ENCODE measurements at regions not wholly inside any gene's neighbourhood (a gene's known extent, or its start where the extent isn't known, plus 50 kb on each side); places are given as distances from the start of the nearest gene placed in this dataset.

GRCh38 chr2:238596571-238597551, 170.1 kb downstream of the ASB1 start:
- peaks cover 4 to 11% of the 10 kb centered on the region in 2 donors for H3K4me1 ChIP-seq (ENCODE audit: control insufficient read depth in 1 of 2, insufficient read depth in 2 of 2, low read length in 2 of 2)
- H3K9me3 ChIP-seq (ENCODE audit: control insufficient read depth in 1 of 2, low read length in 2 of 2) = no peaks in the 10 kb centered on the region
- H3K27ac ChIP-seq (ENCODE audit: low read length) = peak overlapping the region; percentile 18
- H3K36me3 ChIP-seq (ENCODE audit: control insufficient read depth in 1 of 2, insufficient read depth in 2 of 2, low read length in 2 of 2) = no peaks in the 10 kb centered on the region
- H3K4me3 ChIP-seq (ENCODE audit: low read depth in 1 of 2, low read length in 2 of 2) = no peak overlapping the region
- no peaks in the 10 kb centered on the region for H3K27me3 ChIP-seq (ENCODE audit: low read depth, low read length)

- H3K27ac ChIP-seq (ENCODE audit: low read length) = no peak overlapping the region
- H3K4me1 ChIP-seq (ENCODE audit: control insufficient read depth in 1 of 2, insufficient read depth in 2 of 2, low read length in 2 of 2) = peaks cover 4 to 20% of the 10 kb centered on the region in 2 donors
Observed at GRCh38 chr2:238597638-238598528, 171.2 kb downstream of the ASB1 start.

GRCh38 chr2:238598802-238599530, 172.2 kb downstream of the ASB1 start:
- Histone ChIP-seq H3K27ac (ENCODE audit: low read length) (no peak overlapping the region), H3K27me3 (ENCODE audit: low read depth, low read length) (no peaks in the 10 kb centered on the region), H3K36me3 (ENCODE audit: control insufficient read depth in 1 of 2, insufficient read depth in 2 of 2, low read length in 2 of 2) (no peaks in the 10 kb centered on the region), H3K4me3 (ENCODE audit: low read depth in 1 of 2, low read length in 2 of 2) (no peak overlapping the region), H3K4me1 (ENCODE audit: control insufficient read depth in 1 of 2, insufficient read depth in 2 of 2, low read length in 2 of 2) (peaks cover 4 to 21% of the 10 kb centered on the region in 2 donors), H3K9me3 (ENCODE audit: control insufficient read depth in 1 of 2, low read length in 2 of 2) (no peaks in the 10 kb centered on the region)

More at GRCh38 chr2:238597638-238598528, 171.2 kb downstream of the ASB1 start:
- Histone ChIP-seq H3K4me3 (ENCODE audit: low read depth in 1 of 2, low read length in 2 of 2) (no peak overlapping the region), H3K27me3 (ENCODE audit: low read depth, low read length) (no peaks in the 10 kb centered on the region), H3K36me3 (ENCODE audit: control insufficient read depth in 1 of 2, insufficient read depth in 2 of 2, low read length in 2 of 2) (no peaks in the 10 kb centered on the region), H3K9me3 (ENCODE audit: control insufficient read depth in 1 of 2, low read length in 2 of 2) (no peaks in the 10 kb centered on the region)

GRCh38 chr2:238599549-238600505, 173.1 kb downstream of the ASB1 start:
- Histone ChIP-seq H3K27me3 (ENCODE audit: low read depth, low read length) (no peaks in the 10 kb centered on the region), H3K4me3 (ENCODE audit: low read depth in 1 of 2, low read length in 2 of 2) (no peak overlapping the region), H3K9me3 (ENCODE audit: control insufficient read depth in 1 of 2, low read length in 2 of 2) (no peaks in the 10 kb centered on the region), H3K27ac (ENCODE audit: low read length) (no peak overlapping the region), H3K4me1 (ENCODE audit: control insufficient read depth in 1 of 2, insufficient read depth in 2 of 2, low read length in 2 of 2) (peaks cover 4 to 21% of the 10 kb centered on the region in 2 donors), H3K36me3 (ENCODE audit: control insufficient read depth in 1 of 2, insufficient read depth in 2 of 2, low read length in 2 of 2) (no peaks in the 10 kb centered on the region)

- Histone ChIP-seq H3K36me3 (ENCODE audit: control insufficient read depth in 1 of 2, insufficient read depth in 2 of 2, low read length in 2 of 2) (no peaks in the 10 kb centered on the region), H3K4me1 (ENCODE audit: control insufficient read depth in 1 of 2, insufficient read depth in 2 of 2, low read length in 2 of 2) (peaks cover 4 to 21% of the 10 kb centered on the region in 2 donors), H3K9me3 (ENCODE audit: control insufficient read depth in 1 of 2, low read length in 2 of 2) (no peaks in the 10 kb centered on the region), H3K27me3 (ENCODE audit: low read depth, low read length) (no peaks in the 10 kb centered on the region), H3K27ac (ENCODE audit: low read length) (peak overlapping the region; percentile 39), H3K4me3 (ENCODE audit: low read depth in 1 of 2, low read length in 2 of 2) (no peak overlapping the region)
Observed at GRCh38 chr2:238600506-238601432, 174.0 kb downstream of the ASB1 start.

- peak overlapping the region; percentile 39 for H3K27ac ChIP-seq (ENCODE audit: low read length)
- peaks cover 0 to under 1% of the 10 kb centered on the region in 2 donors for H3K9me3 ChIP-seq (ENCODE audit: control insufficient read depth in 1 of 2, low read length in 2 of 2)
- no peak overlapping the region for H3K4me3 ChIP-seq (ENCODE audit: low read depth in 1 of 2, low read length in 2 of 2)
- H3K4me1 ChIP-seq (ENCODE audit: control insufficient read depth in 1 of 2, insufficient read depth in 2 of 2, low read length in 2 of 2) = peaks cover 4 to 21% of the 10 kb centered on the region in 2 donors
- no peaks in the 10 kb centered on the region for H3K27me3 ChIP-seq (ENCODE audit: low read depth, low read length)
- H3K36me3 ChIP-seq (ENCODE audit: control insufficient read depth in 1 of 2, insufficient read depth in 2 of 2, low read length in 2 of 2) = no peaks in the 10 kb centered on the region
Observed at GRCh38 chr2:238601433-238602222, 174.9 kb downstream of the ASB1 start.

- Histone ChIP-seq H3K36me3 (ENCODE audit: control insufficient read depth in 1 of 2, insufficient read depth in 2 of 2, low read length in 2 of 2) (no peaks in the 10 kb centered on the region), H3K4me1 (ENCODE audit: control insufficient read depth in 1 of 2, insufficient read depth in 2 of 2, low read length in 2 of 2) (peaks cover 4 to 21% of the 10 kb centered on the region in 2 donors), H3K9me3 (ENCODE audit: control insufficient read depth in 1 of 2, low read length in 2 of 2) (peaks cover 0 to 4% of the 10 kb centered on the region in 2 donors), H3K27me3 (ENCODE audit: low read depth, low read length) (no peaks in the 10 kb centered on the region), H3K27ac (ENCODE audit: low read length) (peak overlapping the region; percentile 25), H3K4me3 (ENCODE audit: low read depth in 1 of 2, low read length in 2 of 2) (no peak overlapping the region)
Observed at GRCh38 chr2:238602223-238602960, 175.7 kb downstream of the ASB1 start.

GRCh38 chr2:238603596-238603995, 176.9 kb downstream of the ASB1 start:
- H3K27me3 ChIP-seq (ENCODE audit: low read depth, low read length) = no peaks in the 10 kb centered on the region
- peaks cover 4 to 21% of the 10 kb centered on the region in 2 donors for H3K4me1 ChIP-seq (ENCODE audit: control insufficient read depth in 1 of 2, insufficient read depth in 2 of 2, low read length in 2 of 2)
- H3K27ac ChIP-seq (ENCODE audit: low read length) = no peak overlapping the region
- H3K9me3 ChIP-seq (ENCODE audit: control insufficient read depth in 1 of 2, low read length in 2 of 2) = peaks cover 0 to 4% of the 10 kb centered on the region in 2 donors
- H3K36me3 ChIP-seq (ENCODE audit: control insufficient read depth in 1 of 2, insufficient read depth in 2 of 2, low read length in 2 of 2) = no peaks in the 10 kb centered on the region
- H3K4me3 ChIP-seq (ENCODE audit: low read depth in 1 of 2, low read length in 2 of 2) = no peak overlapping the region
